GM21423 (cell line): ENCODE measurements at regions not wholly inside any gene's neighbourhood (a gene's known extent, or its start where the extent isn't known, plus 50 kb on each side); places are given as distances from the start of the nearest gene placed in this dataset.
"Not testable (repeated sequence)": the region's sequence is repeated elsewhere in the genome, so short reads cannot be mapped to it uniquely, and the experiment has no call there.

ENCODE experiments used
- ATAC-seq: cut with Tn5 transposase; IDR thresholded peaks from one replicate; pipeline ENCODE4 v1.9.1; 2021; ENCODE audit warnings: mild to moderate bottlenecking, moderate library complexity; ENCODE audit not compliant: unreplicated experiment

DNA sequence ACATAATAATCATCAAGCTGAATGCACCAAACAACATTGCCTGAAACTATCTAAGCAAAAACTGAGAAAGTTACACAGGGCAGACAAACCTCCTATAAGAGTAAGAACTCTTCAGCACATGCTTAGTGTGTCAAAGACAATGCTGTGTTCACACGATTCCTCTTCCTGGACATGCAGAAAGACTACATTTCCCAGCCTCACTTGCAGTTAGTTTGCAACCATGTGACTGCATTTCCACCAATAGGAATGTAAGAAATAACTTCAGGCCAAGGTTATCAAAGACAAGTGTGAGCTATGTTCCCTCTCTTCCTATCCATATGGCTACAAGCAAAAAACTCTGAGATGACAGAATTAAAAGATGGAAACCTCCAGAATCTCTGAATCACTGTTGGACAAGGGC is 109.8 kb downstream of the OTOP1 start:
- ATAC-seq: not testable (repeated sequence)

DNA sequence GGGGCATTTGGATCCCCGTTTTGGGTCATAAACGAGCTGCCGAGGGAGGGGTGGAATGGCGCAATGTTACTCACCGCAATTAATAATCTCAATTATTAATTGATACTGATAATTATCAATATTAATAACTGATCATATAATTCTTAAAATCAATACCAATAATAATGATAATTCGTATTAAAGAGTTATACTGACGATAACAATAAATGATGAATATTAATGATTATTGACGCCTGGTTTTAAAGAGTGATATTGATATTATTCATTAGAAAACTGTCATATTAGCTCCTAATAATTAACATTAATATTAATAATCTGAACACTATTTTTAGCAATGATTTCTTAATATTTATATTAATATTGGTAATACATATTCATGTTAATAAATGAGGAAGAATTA is 92.4 kb downstream of the OTOP1 start:
- ATAC-seq: not testable (repeated sequence)

DNA sequence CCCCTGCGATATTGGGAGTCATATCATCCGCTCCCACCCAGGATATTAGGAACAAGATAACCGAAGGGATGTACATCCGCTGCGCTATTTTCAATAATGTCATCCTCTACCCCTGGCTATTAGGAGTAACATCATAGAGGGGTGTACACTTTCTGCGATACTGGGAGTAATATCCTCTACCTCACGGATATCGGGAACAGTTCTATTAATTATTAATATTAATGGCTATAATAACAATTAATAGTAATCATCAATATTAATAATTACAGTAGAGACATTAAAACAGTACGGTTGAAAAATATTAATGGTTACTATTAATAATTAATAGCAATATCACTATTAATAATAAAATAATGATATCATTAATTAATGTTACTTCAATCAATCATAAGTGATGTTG is 90.1 kb downstream of the OTOP1 start:
- ATAC-seq: not testable (repeated sequence)
